ENCODE measurements at regions not wholly inside any gene's neighbourhood (a gene's known extent, or its start where the extent isn't known, plus 50 kb on each side); places are given as distances from the start of the nearest gene placed in this dataset.

- TF ChIP-seq, protein P1, sequence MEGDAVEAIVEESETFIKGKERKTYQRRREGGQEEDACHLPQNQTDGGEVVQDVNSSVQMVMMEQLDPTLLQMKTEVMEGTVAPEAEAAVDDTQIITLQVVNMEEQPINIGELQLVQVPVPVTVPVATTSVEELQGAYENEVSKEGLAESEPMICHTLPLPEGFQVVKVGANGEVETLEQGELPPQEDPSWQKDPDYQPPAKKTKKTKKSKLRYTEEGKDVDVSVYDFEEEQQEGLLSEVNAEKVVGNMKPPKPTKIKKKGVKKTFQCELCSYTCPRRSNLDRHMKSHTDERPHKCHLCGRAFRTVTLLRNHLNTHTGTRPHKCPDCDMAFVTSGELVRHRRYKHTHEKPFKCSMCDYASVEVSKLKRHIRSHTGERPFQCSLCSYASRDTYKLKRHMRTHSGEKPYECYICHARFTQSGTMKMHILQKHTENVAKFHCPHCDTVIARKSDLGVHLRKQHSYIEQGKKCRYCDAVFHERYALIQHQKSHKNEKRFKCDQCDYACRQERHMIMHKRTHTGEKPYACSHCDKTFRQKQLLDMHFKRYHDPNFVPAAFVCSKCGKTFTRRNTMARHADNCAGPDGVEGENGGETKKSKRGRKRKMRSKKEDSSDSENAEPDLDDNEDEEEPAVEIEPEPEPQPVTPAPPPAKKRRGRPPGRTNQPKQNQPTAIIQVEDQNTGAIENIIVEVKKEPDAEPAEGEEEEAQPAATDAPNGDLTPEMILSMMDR (IDR thresholded peaks at IDR 0.05) = no peak
- TF ChIP-seq EZH2 (IDR thresholded peaks at IDR 0.05; ENCODE audit: borderline replicate concordance, insufficient read depth, low read depth, low read length, poor library complexity, severe bottlenecking) = no peak
These were observed 226.1 kb downstream of the BLID start for GRCh38 chr11:121889931-121890330.
